Upper lobe of left lung (tissue), 4 donors: ENCODE measurements at regions not wholly inside any gene's neighbourhood (a gene's known extent, or its start where the extent isn't known, plus 50 kb on each side); places are given as distances from the start of the nearest gene placed in this dataset.

ENCODE experiments used
- EP300 ChIP-seq, 4 donors: sonication (generic); formaldehyde crosslinking; IDR thresholded peaks; one replicate each; pipeline ENCODE4 v1.5.1; 2017; ENCODE audit warnings: antibody characterized with exemption in 4 of 4, control low read depth in 2 of 4
- TF ChIP-seq, protein P1 (sequence below), 6 experiments: fragments of 450-650 bp in 4 of 6; fragments of 200-600 bp in 2 of 6; sonication (generic) in 2 of 6; IDR thresholded peaks; one replicate each; pipeline ENCODE4 v1.5.1; 2016 to 2019; ENCODE audit warnings: antibody characterized with exemption in 6 of 6

DNA sequence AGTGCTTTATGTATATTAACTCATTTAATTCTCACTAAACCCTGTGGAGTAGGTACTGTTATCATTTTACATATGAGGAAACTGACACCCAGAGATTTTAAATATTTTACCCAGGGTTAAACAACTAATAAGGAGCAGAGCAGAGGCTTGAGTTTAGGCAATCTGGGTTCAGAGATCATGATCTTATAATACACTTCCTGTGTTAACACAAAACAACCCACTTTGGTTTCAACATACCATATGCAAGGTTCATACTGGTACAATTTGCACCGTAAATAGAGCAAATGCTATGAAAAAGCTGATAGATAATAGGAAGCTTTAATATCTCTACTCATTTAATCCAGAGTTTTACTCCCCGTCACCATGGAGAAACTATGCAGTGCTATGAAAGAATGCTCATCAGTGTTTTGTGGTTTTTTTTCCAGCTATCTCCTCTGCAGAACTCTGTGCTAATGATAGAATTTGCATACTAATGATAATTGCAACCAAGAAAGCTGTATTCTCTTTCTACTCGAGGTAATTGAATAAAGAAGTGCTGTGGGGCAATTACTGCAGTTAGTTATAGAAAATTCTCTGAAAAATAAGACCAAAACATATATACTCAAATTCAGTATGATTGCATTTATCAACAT is 138.8 kb upstream of the MAP9 start:
- TF ChIP-seq EP300 (IDR thresholded peaks at IDR 0.05) = no peak
- TF ChIP-seq, protein P1, sequence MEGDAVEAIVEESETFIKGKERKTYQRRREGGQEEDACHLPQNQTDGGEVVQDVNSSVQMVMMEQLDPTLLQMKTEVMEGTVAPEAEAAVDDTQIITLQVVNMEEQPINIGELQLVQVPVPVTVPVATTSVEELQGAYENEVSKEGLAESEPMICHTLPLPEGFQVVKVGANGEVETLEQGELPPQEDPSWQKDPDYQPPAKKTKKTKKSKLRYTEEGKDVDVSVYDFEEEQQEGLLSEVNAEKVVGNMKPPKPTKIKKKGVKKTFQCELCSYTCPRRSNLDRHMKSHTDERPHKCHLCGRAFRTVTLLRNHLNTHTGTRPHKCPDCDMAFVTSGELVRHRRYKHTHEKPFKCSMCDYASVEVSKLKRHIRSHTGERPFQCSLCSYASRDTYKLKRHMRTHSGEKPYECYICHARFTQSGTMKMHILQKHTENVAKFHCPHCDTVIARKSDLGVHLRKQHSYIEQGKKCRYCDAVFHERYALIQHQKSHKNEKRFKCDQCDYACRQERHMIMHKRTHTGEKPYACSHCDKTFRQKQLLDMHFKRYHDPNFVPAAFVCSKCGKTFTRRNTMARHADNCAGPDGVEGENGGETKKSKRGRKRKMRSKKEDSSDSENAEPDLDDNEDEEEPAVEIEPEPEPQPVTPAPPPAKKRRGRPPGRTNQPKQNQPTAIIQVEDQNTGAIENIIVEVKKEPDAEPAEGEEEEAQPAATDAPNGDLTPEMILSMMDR (IDR thresholded peaks at IDR 0.05) = no peak
